ENCODE measurements at regions not wholly inside any gene's neighbourhood (a gene's known extent, or its start where the extent isn't known, plus 50 kb on each side); places are given as distances from the start of the nearest gene placed in this dataset.

DNA sequence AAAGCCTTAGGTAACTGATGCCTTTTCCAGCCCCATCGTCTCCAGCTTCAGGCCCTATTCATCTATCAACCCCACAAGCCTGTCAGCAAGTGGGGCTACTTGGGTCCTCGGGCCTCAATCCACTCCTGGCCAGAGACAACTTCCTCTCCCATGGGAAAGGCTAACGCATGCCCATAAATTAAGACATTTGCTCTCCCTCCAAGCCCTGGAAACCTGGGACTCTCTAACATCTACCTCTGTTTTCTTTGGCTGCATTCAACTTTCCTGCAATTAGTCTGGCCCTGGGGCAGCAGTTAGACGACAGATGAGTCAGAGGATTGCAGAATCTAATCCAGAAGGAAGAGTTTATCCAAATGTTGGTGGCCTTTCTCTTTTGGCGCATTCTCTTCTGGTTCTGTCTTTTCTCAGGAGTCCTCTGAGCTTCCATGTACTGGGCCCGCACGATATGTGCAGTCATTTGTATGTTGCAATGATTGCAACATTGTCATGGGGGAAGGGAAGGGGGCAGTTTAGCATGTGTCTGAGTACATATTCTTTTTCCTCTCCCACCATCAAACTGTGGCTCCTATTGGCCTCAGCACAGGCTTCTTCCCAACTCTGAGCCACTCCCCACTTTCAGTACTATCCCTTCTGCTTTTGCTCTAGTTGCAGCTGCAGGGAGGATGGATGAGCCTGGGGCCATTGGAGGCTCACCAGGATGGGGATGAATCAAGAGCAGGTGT, 54.4 kb downstream of the NAV1 start:
- DNase-seq, result no peak
- no peaks in the 10 kb centered on the region for H3K27me3 ChIP-seq
- H3K9me3 ChIP-seq, result no peaks in the 10 kb centered on the region
- H3K36me3 ChIP-seq, result no peaks in the 10 kb centered on the region
- no peak overlapping the region for H3K4me3 ChIP-seq
- peaks cover 0 to 4% (median 0%) of the 10 kb centered on the region in 4 donors for H3K4me1 ChIP-seq
- WGBS (ENCODE audit: insufficient coverage, low coverage, low lambda C conversion rate, missing lambda C conversion rate), result 42% methylated on average over 6 of the region's 7 CpGs
- no peak overlapping the region for H3K27ac ChIP-seq
- peak; percentile 49 to 76 (median 72) for ATAC-seq
- intact Hi-C loops (cut with DNase I), result no loop called here
- TF ChIP-seq, protein P1, sequence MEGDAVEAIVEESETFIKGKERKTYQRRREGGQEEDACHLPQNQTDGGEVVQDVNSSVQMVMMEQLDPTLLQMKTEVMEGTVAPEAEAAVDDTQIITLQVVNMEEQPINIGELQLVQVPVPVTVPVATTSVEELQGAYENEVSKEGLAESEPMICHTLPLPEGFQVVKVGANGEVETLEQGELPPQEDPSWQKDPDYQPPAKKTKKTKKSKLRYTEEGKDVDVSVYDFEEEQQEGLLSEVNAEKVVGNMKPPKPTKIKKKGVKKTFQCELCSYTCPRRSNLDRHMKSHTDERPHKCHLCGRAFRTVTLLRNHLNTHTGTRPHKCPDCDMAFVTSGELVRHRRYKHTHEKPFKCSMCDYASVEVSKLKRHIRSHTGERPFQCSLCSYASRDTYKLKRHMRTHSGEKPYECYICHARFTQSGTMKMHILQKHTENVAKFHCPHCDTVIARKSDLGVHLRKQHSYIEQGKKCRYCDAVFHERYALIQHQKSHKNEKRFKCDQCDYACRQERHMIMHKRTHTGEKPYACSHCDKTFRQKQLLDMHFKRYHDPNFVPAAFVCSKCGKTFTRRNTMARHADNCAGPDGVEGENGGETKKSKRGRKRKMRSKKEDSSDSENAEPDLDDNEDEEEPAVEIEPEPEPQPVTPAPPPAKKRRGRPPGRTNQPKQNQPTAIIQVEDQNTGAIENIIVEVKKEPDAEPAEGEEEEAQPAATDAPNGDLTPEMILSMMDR (IDR thresholded peaks at IDR 0.05), result no peak
- TF ChIP-seq POLR2A (IDR thresholded peaks at IDR 0.05), result no peak

DNA sequence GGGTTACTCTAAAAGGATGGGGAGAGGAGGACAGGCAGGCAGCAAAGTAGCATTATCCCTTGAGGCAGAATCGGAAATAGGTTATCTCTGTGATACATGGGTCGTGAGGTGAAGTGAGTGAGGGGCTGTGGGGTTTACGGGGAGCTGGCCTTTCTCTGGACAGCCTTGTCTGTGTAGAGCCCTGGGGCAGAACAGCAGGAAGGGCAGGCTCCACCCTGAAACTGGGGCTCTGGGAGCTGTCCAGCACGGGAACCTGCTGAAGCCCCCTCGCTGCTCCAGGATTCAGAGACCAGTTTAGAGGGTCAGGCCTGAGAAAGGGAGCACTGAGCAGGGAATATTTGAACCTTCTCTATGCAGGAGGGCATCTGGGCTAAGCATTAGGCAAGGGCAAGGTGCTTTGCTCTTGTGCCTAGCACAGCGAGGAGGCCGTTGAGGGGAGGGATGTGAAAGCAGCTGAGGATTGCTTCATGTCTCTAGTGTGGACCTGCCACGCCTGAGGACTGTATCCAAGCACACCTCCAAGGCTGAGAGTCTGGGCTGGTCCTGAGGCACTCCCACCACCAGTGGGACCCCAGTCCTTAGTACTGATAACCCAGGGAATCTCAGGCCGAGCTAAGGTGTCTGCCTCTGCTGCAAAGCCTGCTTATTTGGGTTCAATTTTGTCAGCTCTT, 55.8 kb downstream of the NAV1 start:
- Histone ChIP-seq H3K4me1 (peaks cover 0 to 4% (median 0%) of the 10 kb centered on the region in 4 donors), H3K9me3 (no peaks in the 10 kb centered on the region), H3K36me3 (no peaks in the 10 kb centered on the region), H3K27me3 (no peaks in the 10 kb centered on the region), H3K4me3 (no peak overlapping the region), H3K27ac (no peak overlapping the region)
- intact Hi-C loops (cut with DNase I), result no loop called here
- no peak for ATAC-seq
- 63% methylated on average over 2 of the region's 9 CpGs for WGBS (ENCODE audit: insufficient coverage, low coverage, low lambda C conversion rate, missing lambda C conversion rate)
- no peak for TF ChIP-seq POLR2A (IDR thresholded peaks at IDR 0.05)
- TF ChIP-seq, protein P1 (IDR thresholded peaks at IDR 0.05), result no peak
- DNase-seq, result no peak

DNA sequence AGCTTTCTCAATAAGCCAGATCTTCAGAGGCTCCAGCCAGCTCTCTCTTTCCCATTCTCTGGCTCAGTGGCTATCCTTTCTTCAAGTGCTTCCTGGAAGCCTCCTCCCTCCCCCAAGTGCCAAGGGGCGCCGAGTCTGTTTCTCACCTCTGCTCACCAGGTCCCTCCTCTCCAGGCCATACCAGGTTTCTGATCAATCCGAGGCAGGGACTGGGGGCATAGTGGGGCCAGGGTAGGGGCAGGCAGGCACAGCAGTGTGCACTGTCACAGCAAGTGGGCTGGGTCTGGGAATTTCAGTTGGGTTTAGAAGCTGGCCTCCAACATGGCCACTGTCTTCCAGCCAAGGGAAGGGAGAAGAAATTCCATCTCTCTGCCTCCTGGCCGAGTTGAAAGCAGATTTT, 56.5 kb downstream of the NAV1 start:
- intact Hi-C loops (cut with DNase I), result no loop called here
- no peak for TF ChIP-seq POLR2A (IDR thresholded peaks at IDR 0.05)
- TF ChIP-seq, protein P1 (IDR thresholded peaks at IDR 0.05), result no peak
- peaks cover 0 to 4% (median 0%) of the 10 kb centered on the region in 4 donors for H3K4me1 ChIP-seq
- H3K27me3 ChIP-seq, result no peaks in the 10 kb centered on the region
- H3K36me3 ChIP-seq, result no peaks in the 10 kb centered on the region
- H3K27ac ChIP-seq, result no peak overlapping the region
- no peak for DNase-seq
- H3K4me3 ChIP-seq, result no peak overlapping the region
- H3K9me3 ChIP-seq, result no peaks in the 10 kb centered on the region
- whole genome bisulfite sequencing (ENCODE audit: insufficient coverage, low coverage, low lambda C conversion rate, missing lambda C conversion rate), result 88% methylated on average over 4 of the region's 4 CpGs
- ATAC-seq, result no peak

DNA sequence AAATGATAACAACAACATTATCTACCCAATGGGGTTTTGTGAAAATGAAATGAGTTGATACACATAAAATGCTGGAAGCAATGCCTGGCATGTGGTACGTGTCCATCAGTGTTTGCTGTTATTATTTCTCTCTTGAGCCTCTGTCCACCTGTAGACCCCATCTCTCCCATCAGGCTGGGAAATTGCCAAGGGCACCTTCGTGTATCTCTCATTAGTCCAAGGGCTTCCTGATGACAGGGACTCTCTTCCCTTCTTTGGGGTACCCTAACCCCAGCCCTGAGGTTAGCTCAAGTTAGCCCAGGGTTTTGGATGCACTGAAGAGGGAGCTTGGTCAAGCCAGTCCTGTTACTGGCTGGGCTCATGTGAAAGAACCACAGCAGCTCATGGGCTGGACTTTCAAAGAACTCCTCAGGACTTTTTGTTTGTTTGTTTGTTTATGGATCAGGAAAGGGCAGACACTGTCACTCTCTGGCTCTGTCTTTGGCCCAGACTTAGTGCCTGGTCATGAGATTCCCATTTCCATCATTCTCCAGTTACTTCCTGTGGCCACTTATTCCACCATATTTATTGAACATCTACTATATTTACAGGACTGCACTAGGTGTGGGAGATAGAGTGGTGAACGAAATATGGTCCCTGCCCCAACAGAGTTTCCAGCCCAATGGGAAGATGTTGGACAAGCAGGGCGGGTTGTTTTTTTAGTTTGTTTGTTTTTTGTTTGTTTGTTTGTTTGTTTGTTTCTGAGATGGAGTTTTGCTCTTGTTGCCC, 57.4 kb downstream of the NAV1 start:
- Histone ChIP-seq H3K27me3 (no peaks in the 10 kb centered on the region), H3K36me3 (no peaks in the 10 kb centered on the region), H3K4me3 (no peak overlapping the region), H3K9me3 (no peaks in the 10 kb centered on the region), H3K4me1 (peaks cover 0 to 4% (median 0%) of the 10 kb centered on the region in 4 donors), H3K27ac (no peak overlapping the region)
- TF ChIP-seq, protein P1 (IDR thresholded peaks at IDR 0.05), result no peak
- no peak for TF ChIP-seq POLR2A (IDR thresholded peaks at IDR 0.05)
- 62% methylated on average over 4 of the region's 4 CpGs for WGBS (ENCODE audit: insufficient coverage, low coverage, low lambda C conversion rate, missing lambda C conversion rate)
- no peak for DNase-seq
- no peak for ATAC-seq
- intact Hi-C loops (cut with DNase I), result no loop called here

All from right lobe of liver (tissue), 6 donors.